NCI-H1694 treated with DMSO at 0.1 percent for 48 hours (cell line): ENCODE measurements at regions not wholly inside any gene's neighbourhood (a gene's known extent, or its start where the extent isn't known, plus 50 kb on each side); places are given as distances from the start of the nearest gene placed in this dataset.

Experiments
- DNase-seq: peaks from one replicate; lab custom pipeline; 2025; lab: John Stamatoyannopoulos, UW

DNA sequence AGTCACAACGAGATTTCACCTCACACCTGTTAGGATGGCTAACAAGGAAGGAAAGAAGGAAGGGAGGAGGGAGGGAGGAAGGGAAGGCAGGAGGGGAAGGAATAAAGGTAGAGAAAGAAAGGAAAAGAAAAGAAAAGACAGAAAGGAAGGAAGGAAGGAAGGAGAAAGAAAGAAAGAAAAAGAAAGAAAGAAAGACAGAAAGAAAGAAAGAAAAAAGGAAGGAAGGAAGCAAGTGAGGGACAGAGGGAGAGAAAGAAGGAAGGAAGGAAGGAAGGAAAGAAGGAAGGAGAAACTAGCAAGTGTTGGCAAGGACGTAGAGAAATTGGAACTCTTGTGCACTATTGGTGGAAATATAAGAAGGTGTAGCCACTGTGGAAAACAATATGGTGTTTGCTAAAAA lies 52.2 kb downstream of the CCDC185 start:
- DNase-seq = no peak

- DNase-seq = no peak
Measured at GRCh38 chr1:223453902-223454301, 60.7 kb downstream of the CCDC185 start.

- no peak for DNase-seq
Measured at GRCh38 chr1:223454959-223455358, 61.7 kb downstream of the CCDC185 start.

DNA sequence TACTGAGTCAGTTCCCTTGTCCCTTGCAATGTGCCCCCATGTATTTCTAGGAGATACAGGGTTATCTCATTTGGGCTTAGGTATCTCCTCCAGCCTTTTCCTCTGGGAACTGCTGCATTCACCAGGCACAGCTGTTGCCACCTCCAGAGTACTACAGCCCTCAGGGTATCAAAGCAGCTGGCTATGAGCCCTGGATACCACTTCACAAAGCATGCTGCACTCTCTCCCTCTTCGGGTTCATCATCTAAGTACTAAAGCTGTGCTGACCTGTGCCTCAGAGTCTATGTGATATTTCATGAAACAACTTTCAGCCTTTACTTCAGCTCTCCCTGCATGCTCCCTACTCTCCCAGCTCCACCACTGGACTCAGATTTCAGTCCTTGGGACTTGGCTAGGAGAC lies 62.3 kb downstream of the CCDC185 start:
- DNase-seq = no peak

- no peak for DNase-seq
Measured at GRCh38 chr1:223456747-223457146, 63.5 kb downstream of the CCDC185 start.

GRCh38 chr1:223460566-223461189 lies 67.5 kb downstream of the CCDC185 start:
- no peak for DNase-seq

- DNase-seq = no peak
Measured at GRCh38 chr1:223462047-223462630, 68.9 kb downstream of the CCDC185 start.

DNA sequence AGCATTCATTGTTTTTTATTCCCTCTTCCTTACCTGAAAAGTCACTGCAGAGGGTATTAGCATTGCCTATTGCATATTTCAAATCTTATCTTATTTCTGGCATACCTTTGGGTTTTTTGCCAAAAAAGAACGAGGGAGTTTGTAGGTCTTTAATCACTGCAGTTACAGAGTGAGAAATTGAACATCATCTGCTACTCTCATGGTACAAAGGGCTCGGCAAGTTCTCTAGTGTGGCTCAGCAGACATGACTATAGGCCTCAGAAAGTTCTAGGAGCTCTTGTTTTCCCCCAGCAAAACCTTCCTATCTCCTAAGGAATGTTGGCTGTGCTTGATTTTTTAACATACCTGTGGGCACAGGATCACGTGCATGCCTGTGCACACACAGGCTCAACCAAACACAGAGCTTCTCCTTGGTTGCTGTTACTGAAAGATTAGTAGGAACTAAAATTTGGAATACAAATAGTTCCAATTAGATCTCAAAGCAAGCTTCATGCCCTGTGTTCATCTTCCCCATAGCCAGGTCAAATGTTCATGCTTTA lies 69.7 kb downstream of the CCDC185 start:
- no peak for DNase-seq

DNA sequence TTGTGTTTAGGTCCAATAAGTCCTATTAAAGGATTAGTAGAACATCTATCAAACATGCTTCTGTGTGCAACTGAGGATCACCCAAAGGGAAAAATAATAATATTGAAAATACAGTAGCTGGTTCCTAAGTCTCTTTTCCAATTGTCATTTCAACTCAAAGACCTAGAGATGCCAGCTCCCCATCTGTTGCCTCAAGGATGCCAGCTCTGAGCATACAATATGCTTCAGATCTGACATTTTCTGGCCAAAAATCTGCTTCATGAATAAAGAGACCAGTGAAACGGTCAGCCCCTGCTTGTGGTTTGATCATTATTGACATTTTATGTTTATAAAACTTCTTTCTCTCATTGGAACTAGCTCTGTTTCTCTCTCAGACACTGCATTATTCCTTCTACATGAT lies 72.9 kb downstream of the CCDC185 start:
- peak; percentile 27 for DNase-seq

DNA sequence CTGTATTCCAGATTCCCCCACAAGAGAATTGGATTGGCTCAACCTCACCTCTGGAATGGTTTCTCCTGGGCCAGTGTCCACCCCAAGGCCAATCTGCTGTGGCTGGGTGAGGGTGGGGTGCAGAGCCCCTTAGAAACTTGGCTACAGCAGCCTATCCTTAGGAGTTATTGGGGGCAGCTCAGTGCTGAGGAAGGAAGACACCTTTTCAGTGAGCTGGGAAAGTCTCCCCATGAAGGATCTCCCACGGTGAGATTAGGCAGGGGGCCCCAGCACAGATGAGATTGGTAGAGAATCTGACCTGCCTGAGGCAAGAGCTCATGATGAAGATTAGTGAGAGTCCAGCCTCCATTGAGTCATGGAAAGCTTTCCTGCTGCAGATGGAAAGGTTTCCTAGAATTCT lies 78.4 kb downstream of the CCDC185 start:
- DNase-seq = no peak

- no peak for DNase-seq
Measured at GRCh38 chr1:223472057-223472456, 78.8 kb downstream of the CCDC185 start.

- no peak for DNase-seq
Measured at GRCh38 chr1:223473601-223474344, 80.6 kb downstream of the CCDC185 start.

GRCh38 chr1:223474804-223475203 lies 81.6 kb downstream of the CCDC185 start:
- no peak for DNase-seq

GRCh38 chr1:223477456-223477855 lies 84.2 kb downstream of the CCDC185 start:
- no peak for DNase-seq

- no peak for DNase-seq
Measured at GRCh38 chr1:223478606-223479005, 85.4 kb downstream of the CCDC185 start.

DNA sequence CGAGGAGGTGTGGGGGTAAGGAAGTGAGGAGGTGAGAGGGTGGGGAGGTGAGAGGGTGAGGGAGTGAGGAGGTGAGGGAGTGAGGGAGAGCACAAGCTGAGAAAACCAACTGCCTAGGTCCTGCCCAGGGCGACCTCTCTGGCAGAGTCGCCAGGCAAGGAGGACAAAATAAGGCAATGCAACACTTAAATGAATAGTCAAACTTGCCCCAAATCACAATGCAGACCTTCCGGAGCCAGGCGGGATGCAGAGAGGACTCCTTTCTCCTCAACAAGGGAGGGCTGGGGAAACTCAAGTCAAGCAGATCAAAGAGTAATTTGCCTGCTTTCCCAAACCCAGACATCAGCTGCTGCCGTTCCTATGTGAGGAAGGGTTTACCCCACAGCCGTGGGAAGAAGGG lies 86.0 kb downstream of the CCDC185 start:
- DNase-seq = no peak

- DNase-seq = peak; percentile 9
Measured at GRCh38 chr1:223479718-223480425, 86.7 kb downstream of the CCDC185 start.

- DNase-seq = no peak
Measured at GRCh38 chr1:223482132-223482531, 88.9 kb downstream of the CCDC185 start.

DNA sequence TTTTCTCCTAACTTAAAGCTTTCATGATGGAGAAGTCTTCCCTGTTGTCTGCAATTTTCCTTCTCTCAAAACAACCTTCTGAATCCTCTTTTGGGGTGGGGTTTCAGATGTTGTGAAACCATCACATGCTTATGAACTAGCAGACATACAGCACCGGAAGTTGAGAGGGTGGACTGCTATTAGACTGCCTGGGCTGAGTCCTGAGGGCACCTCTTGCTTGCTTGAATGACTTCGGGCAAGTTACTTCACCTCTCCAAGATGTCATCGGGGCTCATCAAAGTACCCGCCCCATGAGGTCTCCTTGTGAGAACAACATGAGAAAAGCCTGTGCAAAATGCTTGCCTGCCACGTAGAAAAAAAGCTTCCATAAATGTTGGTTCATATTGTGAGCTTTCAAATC lies 89.6 kb downstream of the CCDC185 start:
- DNase-seq = no peak

DNA sequence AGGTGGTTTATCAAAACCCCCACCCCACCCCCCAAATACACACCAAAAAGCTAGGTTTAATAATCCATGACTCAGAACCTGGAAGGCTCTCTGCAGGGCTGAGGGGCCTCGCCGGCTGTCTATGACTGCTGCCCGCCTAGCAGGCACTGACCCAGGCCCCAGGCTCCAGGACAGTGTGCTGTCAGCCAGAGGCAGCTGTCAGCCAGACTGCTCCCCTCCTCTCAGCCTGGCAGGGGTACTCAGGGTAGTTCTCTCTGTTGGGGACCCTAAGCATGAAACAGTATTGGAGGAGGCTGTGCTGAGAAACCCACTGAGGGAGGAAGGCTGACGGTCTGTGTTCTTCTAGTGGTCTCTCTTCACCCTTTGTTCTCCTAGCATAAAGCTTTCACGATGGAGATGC lies 90.3 kb downstream of the CCDC185 start:
- DNase-seq = no peak

GRCh38 chr1:223486366-223486765 lies 93.2 kb downstream of the CCDC185 start:
- DNase-seq = peak; percentile 19
